Large intestine (tissue), 3 donors: ENCODE measurements at regions not wholly inside any gene's neighbourhood (a gene's known extent, or its start where the extent isn't known, plus 50 kb on each side); places are given as distances from the start of the nearest gene placed in this dataset.

Source experiments
- DNase-seq, 2 donors: peaks; one replicate each; pipeline versions ENCODE4 v3.0.0 to v3.0.0-alpha.2; 2013
- H3K27ac ChIP-seq: one replicate; pipeline ENCODE4 v1.5.1; 2013; ENCODE audit warnings: low read length
- H3K27me3 ChIP-seq: 2 replicates; pipeline ENCODE4 v1.6.1; 2013; ENCODE audit warnings: low read length; ENCODE audit not compliant: control insufficient read depth, insufficient read depth
- H3K36me3 ChIP-seq: 2 replicates; pipeline ENCODE4 v1.6.1; 2013; ENCODE audit warnings: low read length; ENCODE audit not compliant: control insufficient read depth, insufficient read depth
- H3K4me1 ChIP-seq: one replicate; pipeline ENCODE4 v1.6.1; 2013; ENCODE audit warnings: low read length; ENCODE audit not compliant: control insufficient read depth, insufficient read depth
- H3K4me3 ChIP-seq: one replicate; pipeline ENCODE4 v1.5.1; 2013; ENCODE audit warnings: low read length
- H3K9me3 ChIP-seq: one replicate; pipeline ENCODE4 v1.6.1; 2013; ENCODE audit warnings: mild to moderate bottlenecking, low read depth, low read length, moderate library complexity; ENCODE audit not compliant: control insufficient read depth
- WGBS: methylation state at CpG from one replicate; pipeline ENCODE4 v1.1.5; 2013; ENCODE audit warnings: low lambda C conversion rate; ENCODE audit not compliant: insufficient coverage; 5-methylcytosine and 5-hydroxymethylcytosine counted together

GRCh38 chr2:195317550-195317949 is 339.5 kb upstream of the SLC39A10 start:
- Histone ChIP-seq H3K36me3 (no peaks in the 10 kb centered on the region), H3K4me3 (no peak overlapping the region), H3K4me1 (peaks cover 5% of the 10 kb centered on the region), H3K27ac (no peak overlapping the region), H3K27me3 (no peaks in the 10 kb centered on the region), H3K9me3 (no peaks in the 10 kb centered on the region)
- DNase-seq: no peak
- 100% methylated on average over 1 of the region's 3 CpGs for WGBS

DNA sequence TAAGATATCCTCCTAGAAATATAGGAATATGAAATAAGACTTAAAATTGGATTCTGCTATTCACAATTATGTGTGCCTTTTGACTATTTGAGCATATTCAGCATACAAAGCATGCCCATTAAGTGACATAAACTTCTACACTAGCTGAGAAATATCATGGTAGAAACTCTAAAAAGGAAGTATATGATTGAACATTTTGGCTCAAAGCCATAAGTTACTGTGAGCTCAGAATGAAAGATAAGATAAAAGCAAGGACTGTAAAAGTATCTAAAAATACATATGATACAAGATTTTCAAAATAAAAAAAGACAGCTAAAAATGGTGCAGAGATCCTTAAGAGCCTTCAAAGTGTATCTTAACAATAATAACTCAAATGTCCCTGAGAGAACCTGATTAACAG is 340.5 kb upstream of the SLC39A10 start:
- Histone ChIP-seq H3K4me3 (no peak overlapping the region), H3K4me1 (peaks cover 2% of the 10 kb centered on the region), H3K27me3 (no peaks in the 10 kb centered on the region), H3K36me3 (no peaks in the 10 kb centered on the region), H3K27ac (no peak overlapping the region), H3K9me3 (no peaks in the 10 kb centered on the region)
- DNase-seq: no peak

- no peak for DNase-seq
- H3K4me3 ChIP-seq: no peak overlapping the region
- H3K9me3 ChIP-seq: no peaks in the 10 kb centered on the region
- peaks cover 2% of the 10 kb centered on the region for H3K4me1 ChIP-seq
- no peak overlapping the region for H3K27ac ChIP-seq
- H3K27me3 ChIP-seq: no peaks in the 10 kb centered on the region
- H3K36me3 ChIP-seq: no peaks in the 10 kb centered on the region
- WGBS: no CpG with 5 or more reads among the region's 1 CpG
Measured at GRCh38 chr2:195313962-195314361, 343.1 kb upstream of the SLC39A10 start.

- H3K9me3 ChIP-seq: no peaks in the 10 kb centered on the region
- DNase-seq: no peak
- H3K4me1 ChIP-seq: no peaks in the 10 kb centered on the region
- no peaks in the 10 kb centered on the region for H3K36me3 ChIP-seq
- no CpG with 5 or more reads among the region's 4 CpGs for WGBS
- H3K27ac ChIP-seq: no peak overlapping the region
- no peaks in the 10 kb centered on the region for H3K27me3 ChIP-seq
- no peak overlapping the region for H3K4me3 ChIP-seq
Measured at GRCh38 chr2:195312662-195313061, 344.4 kb upstream of the SLC39A10 start.

DNA sequence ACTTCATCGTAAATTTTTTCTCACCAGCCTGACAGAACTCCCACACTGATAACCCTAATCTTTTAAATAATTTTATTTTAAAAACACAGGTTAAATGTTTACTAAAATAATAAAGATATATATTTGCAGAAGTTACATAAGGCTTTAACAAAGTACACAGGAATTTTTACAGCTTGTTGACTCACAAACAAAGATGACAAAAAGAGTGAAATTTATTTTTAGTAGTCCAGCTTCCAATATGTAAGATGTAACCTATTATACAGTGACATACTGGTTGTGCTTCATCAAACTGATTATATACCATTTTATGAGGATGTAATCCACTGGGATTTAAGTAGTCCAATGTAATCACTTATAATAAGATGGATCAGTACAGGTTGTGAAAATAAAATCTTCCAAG is 348.9 kb upstream of the SLC39A10 start:
- no peak for DNase-seq
- WGBS: 20% methylated on average over 1 of the region's 1 CpG

DNA sequence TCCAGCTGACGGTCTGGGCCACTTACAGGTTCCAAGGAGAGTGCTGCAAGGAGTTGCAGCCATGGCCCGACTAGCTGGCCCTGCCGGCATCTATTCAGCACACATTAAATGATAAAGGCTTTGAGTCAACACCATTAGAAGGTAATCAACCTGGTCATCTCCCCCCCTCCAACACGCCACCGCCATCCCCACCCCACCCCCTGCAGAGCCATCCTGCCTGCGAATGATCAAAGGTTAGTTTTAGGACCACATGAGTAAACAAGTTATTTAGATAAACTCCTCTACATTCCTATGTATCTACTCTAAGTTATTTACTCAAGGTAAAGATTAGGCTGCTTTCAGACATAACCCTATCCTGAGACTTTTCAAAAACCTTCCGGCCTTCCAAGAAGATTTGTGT is 349.3 kb upstream of the SLC39A10 start:
- WGBS: no CpG with 5 or more reads among the region's 7 CpGs
- DNase-seq: peak in 1 of 2 donors; percentile 35
- no peaks in the 10 kb centered on the region for H3K36me3 ChIP-seq

More for the DNA sequence above, 348.9 kb upstream of the SLC39A10 start:
- Histone ChIP-seq H3K27me3 (no peaks in the 10 kb centered on the region), H3K27ac (no peak overlapping the region), H3K4me1 (no peaks in the 10 kb centered on the region), H3K9me3 (no peaks in the 10 kb centered on the region), H3K4me3 (no peak overlapping the region), H3K36me3 (no peaks in the 10 kb centered on the region)

GRCh38 chr2:195304310-195304709 is 352.7 kb upstream of the SLC39A10 start:
- Histone ChIP-seq H3K9me3 (no peaks in the 10 kb centered on the region), H3K4me1 (no peaks in the 10 kb centered on the region), H3K36me3 (no peaks in the 10 kb centered on the region), H3K27me3 (no peaks in the 10 kb centered on the region), H3K27ac (no peak overlapping the region), H3K4me3 (no peak overlapping the region)
- WGBS: no CpG with 5 or more reads among the region's 5 CpGs
- DNase-seq: no peak

More for the DNA sequence above, 349.3 kb upstream of the SLC39A10 start:
- Histone ChIP-seq H3K27me3 (no peaks in the 10 kb centered on the region), H3K9me3 (no peaks in the 10 kb centered on the region), H3K27ac (no peak overlapping the region), H3K4me3 (no peak overlapping the region), H3K4me1 (no peaks in the 10 kb centered on the region)

GRCh38 chr2:195300631-195301030 is 356.4 kb upstream of the SLC39A10 start:
- H3K4me3 ChIP-seq: no peak overlapping the region
- H3K27me3 ChIP-seq: no peaks in the 10 kb centered on the region
- WGBS: 78% methylated on average over 1 of the region's 2 CpGs
- no peaks in the 10 kb centered on the region for H3K9me3 ChIP-seq
- H3K27ac ChIP-seq: no peak overlapping the region
- no peaks in the 10 kb centered on the region for H3K4me1 ChIP-seq
- no peak for DNase-seq
- no peaks in the 10 kb centered on the region for H3K36me3 ChIP-seq

DNA sequence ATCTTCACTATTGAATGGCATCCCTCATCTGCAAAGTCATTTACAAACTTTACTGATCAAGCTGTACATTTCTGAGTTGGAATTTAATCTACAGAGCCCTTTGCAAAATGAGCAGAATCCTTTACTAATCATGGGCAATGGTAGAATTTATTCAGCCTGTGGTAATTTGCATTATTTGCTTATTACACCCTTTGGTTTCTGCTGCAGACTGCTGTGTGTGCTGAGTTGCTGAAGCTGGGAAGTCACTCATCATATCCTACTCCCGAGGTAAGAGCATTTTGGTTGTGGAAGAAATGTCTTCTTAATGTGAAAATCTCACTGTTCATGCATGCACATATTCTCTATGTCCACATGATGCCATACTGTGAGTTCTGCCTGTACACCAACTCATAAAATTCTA is 357.4 kb upstream of the SLC39A10 start:
- DNase-seq: no peak
- no peaks in the 10 kb centered on the region for H3K9me3 ChIP-seq
- no peaks in the 10 kb centered on the region for H3K36me3 ChIP-seq
- no peaks in the 10 kb centered on the region for H3K4me1 ChIP-seq
- H3K27ac ChIP-seq: no peak overlapping the region
- no peak overlapping the region for H3K4me3 ChIP-seq
- H3K27me3 ChIP-seq: no peaks in the 10 kb centered on the region
- WGBS: no CpG with 5 or more reads among the region's 1 CpG

DNA sequence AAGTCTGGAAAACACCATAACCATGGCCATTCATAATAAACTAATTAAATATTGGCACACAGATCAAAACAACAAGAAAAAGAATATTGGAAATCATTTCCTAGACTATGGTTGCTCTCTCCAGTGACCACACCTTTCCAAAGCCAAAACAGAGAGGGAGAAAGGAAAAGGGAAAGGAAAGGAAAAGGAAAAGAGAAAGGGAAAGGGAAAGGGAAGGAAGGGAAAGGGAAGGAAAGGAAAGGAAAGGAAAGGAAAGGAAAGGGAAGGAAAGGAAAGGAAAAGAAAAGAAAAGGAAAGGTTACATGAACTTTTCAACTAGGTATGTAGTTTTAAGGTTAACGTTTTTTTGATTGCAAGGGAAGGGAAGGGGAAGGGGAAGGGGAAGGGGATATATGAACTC is 360.5 kb upstream of the SLC39A10 start:
- H3K36me3 ChIP-seq: no peaks in the 10 kb centered on the region
- no peak for DNase-seq
- no peak overlapping the region for H3K4me3 ChIP-seq
- no peaks in the 10 kb centered on the region for H3K9me3 ChIP-seq
- 100% methylated on average over 1 of the region's 1 CpG for WGBS
- H3K27me3 ChIP-seq: no peaks in the 10 kb centered on the region
- H3K27ac ChIP-seq: no peak overlapping the region
- H3K4me1 ChIP-seq: no peaks in the 10 kb centered on the region

GRCh38 chr2:195289081-195289480 is 367.9 kb upstream of the SLC39A10 start:
- Histone ChIP-seq H3K4me3 (no peak overlapping the region), H3K4me1 (no peaks in the 10 kb centered on the region), H3K27me3 (no peaks in the 10 kb centered on the region), H3K36me3 (no peaks in the 10 kb centered on the region), H3K9me3 (no peaks in the 10 kb centered on the region), H3K27ac (no peak overlapping the region)
- DNase-seq: no peak
